ENCODE measurements at regions not wholly inside any gene's neighbourhood (a gene's known extent, or its start where the extent isn't known, plus 50 kb on each side); places are given as distances from the start of the nearest gene placed in this dataset.
"Not testable (repeated sequence)": the region's sequence is repeated elsewhere in the genome, so short reads cannot be mapped to it uniquely, and the experiment has no call there.

- Histone ChIP-seq H3K9ac (ENCODE audit: low read depth, low read length) (peak overlapping the region; percentile 84), H3K27ac (ENCODE audit: low read depth, low read length) (peak overlapping the region; percentile 100), H3K4me1 (ENCODE audit: control insufficient read depth, insufficient read depth, low read length) (peaks cover 37% of the 10 kb centered on the region), H3K4me3 (ENCODE audit: low read depth, low read length) (peak overlapping the region; percentile 28), H3K27me3 (ENCODE audit: control insufficient read depth, insufficient read depth, low read length) (no peaks in the 10 kb centered on the region), H3K9me3 (ENCODE audit: control insufficient read depth, insufficient read depth, low read length) (peaks cover 3% of the 10 kb centered on the region; the same call in 1 of the 2 replicates), H3K36me3 (ENCODE audit: control insufficient read depth, insufficient read depth, low read length) (no peaks in the 10 kb centered on the region)
Measured at GRCh38 chr2:146540271-146540932, 1304.4 kb upstream of the ACVR2A start.

GRCh38 chr2:146539739-146540138, 1305.1 kb upstream of the ACVR2A start:
- not testable (repeated sequence) for H3K9me3 ChIP-seq (ENCODE audit: control insufficient read depth, insufficient read depth, low read length); H3K27me3 ChIP-seq (ENCODE audit: control insufficient read depth, insufficient read depth, low read length); H3K4me3 ChIP-seq (ENCODE audit: low read depth, low read length); H3K36me3 ChIP-seq (ENCODE audit: control insufficient read depth, insufficient read depth, low read length)
- peak overlapping the region; percentile 74 for H3K9ac ChIP-seq (ENCODE audit: low read depth, low read length)
- peak overlapping the region; percentile 100 for H3K27ac ChIP-seq (ENCODE audit: low read depth, low read length)
- peaks cover 37% of the 10 kb centered on the region for H3K4me1 ChIP-seq (ENCODE audit: control insufficient read depth, insufficient read depth, low read length)

GRCh38 chr2:146537477-146537876, 1307.4 kb upstream of the ACVR2A start:
- H3K27me3 ChIP-seq (ENCODE audit: control insufficient read depth, insufficient read depth, low read length), result no peaks in the 10 kb centered on the region
- H3K36me3 ChIP-seq (ENCODE audit: control insufficient read depth, insufficient read depth, low read length), result no peaks in the 10 kb centered on the region
- H3K9me3 ChIP-seq (ENCODE audit: control insufficient read depth, insufficient read depth, low read length), result no peaks in the 10 kb centered on the region
- no peak overlapping the region for H3K4me3 ChIP-seq (ENCODE audit: low read depth, low read length)
- H3K9ac ChIP-seq (ENCODE audit: low read depth, low read length), result no peak overlapping the region
- H3K27ac ChIP-seq (ENCODE audit: low read depth, low read length), result no peak overlapping the region
- peaks cover 33% of the 10 kb centered on the region for H3K4me1 ChIP-seq (ENCODE audit: control insufficient read depth, insufficient read depth, low read length)

GRCh38 chr2:146532509-146533147, 1312.2 kb upstream of the ACVR2A start:
- Histone ChIP-seq H3K9me3 (ENCODE audit: control insufficient read depth, insufficient read depth, low read length) (no peaks in the 10 kb centered on the region), H3K4me3 (ENCODE audit: low read depth, low read length) (no peak overlapping the region), H3K36me3 (ENCODE audit: control insufficient read depth, insufficient read depth, low read length) (no peaks in the 10 kb centered on the region), H3K27ac (ENCODE audit: low read depth, low read length) (no peak overlapping the region), H3K27me3 (ENCODE audit: control insufficient read depth, insufficient read depth, low read length) (no peaks in the 10 kb centered on the region), H3K9ac (ENCODE audit: low read depth, low read length) (no peak overlapping the region), H3K4me1 (ENCODE audit: control insufficient read depth, insufficient read depth, low read length) (peaks cover 5% of the 10 kb centered on the region; the same call in 1 of the 2 replicates)

- Histone ChIP-seq H3K9me3 (ENCODE audit: control insufficient read depth, insufficient read depth, low read length) (no peaks in the 10 kb centered on the region), H3K4me3 (ENCODE audit: low read depth, low read length) (no peak overlapping the region), H3K9ac (ENCODE audit: low read depth, low read length) (no peak overlapping the region), H3K27ac (ENCODE audit: low read depth, low read length) (no peak overlapping the region), H3K4me1 (ENCODE audit: control insufficient read depth, insufficient read depth, low read length) (peaks cover 5% of the 10 kb centered on the region; the same call in 1 of the 2 replicates), H3K36me3 (ENCODE audit: control insufficient read depth, insufficient read depth, low read length) (no peaks in the 10 kb centered on the region), H3K27me3 (ENCODE audit: control insufficient read depth, insufficient read depth, low read length) (no peaks in the 10 kb centered on the region)
Measured at GRCh38 chr2:146532009-146532408, 1312.8 kb upstream of the ACVR2A start.

GRCh38 chr2:146530886-146531285, 1313.9 kb upstream of the ACVR2A start:
- no peaks in the 10 kb centered on the region for H3K36me3 ChIP-seq (ENCODE audit: control insufficient read depth, insufficient read depth, low read length)
- no peaks in the 10 kb centered on the region for H3K27me3 ChIP-seq (ENCODE audit: control insufficient read depth, insufficient read depth, low read length)
- no peak overlapping the region for H3K4me3 ChIP-seq (ENCODE audit: low read depth, low read length)
- H3K4me1 ChIP-seq (ENCODE audit: control insufficient read depth, insufficient read depth, low read length), result peaks cover 5% of the 10 kb centered on the region; the same call in 1 of the 2 replicates
- H3K9me3 ChIP-seq (ENCODE audit: control insufficient read depth, insufficient read depth, low read length), result 0 out of 2 replicates have a peak, but pooled peaks cover 2% of the 10 kb centered on the region
- H3K27ac ChIP-seq (ENCODE audit: low read depth, low read length), result no peak overlapping the region
- no peak overlapping the region for H3K9ac ChIP-seq (ENCODE audit: low read depth, low read length)

- Histone ChIP-seq H3K4me3 (ENCODE audit: low read depth, low read length) (no peak overlapping the region), H3K9ac (ENCODE audit: low read depth, low read length) (no peak overlapping the region), H3K27ac (ENCODE audit: low read depth, low read length) (no peak overlapping the region), H3K4me1 (ENCODE audit: control insufficient read depth, insufficient read depth, low read length) (peaks cover 11% of the 10 kb centered on the region), H3K27me3 (ENCODE audit: control insufficient read depth, insufficient read depth, low read length) (no peaks in the 10 kb centered on the region), H3K36me3 (ENCODE audit: control insufficient read depth, insufficient read depth, low read length) (no peaks in the 10 kb centered on the region), H3K9me3 (ENCODE audit: control insufficient read depth, insufficient read depth, low read length) (0 out of 2 replicates have a peak, but pooled peaks cover 2% of the 10 kb centered on the region)
Measured at GRCh38 chr2:146527166-146527565, 1317.7 kb upstream of the ACVR2A start.

- H3K36me3 ChIP-seq (ENCODE audit: control insufficient read depth, insufficient read depth, low read length), result no peaks in the 10 kb centered on the region
- H3K27ac ChIP-seq (ENCODE audit: low read depth, low read length), result no peak overlapping the region
- H3K27me3 ChIP-seq (ENCODE audit: control insufficient read depth, insufficient read depth, low read length), result no peaks in the 10 kb centered on the region
- H3K9ac ChIP-seq (ENCODE audit: low read depth, low read length), result no peak overlapping the region
- no peak overlapping the region for H3K4me3 ChIP-seq (ENCODE audit: low read depth, low read length)
- H3K9me3 ChIP-seq (ENCODE audit: control insufficient read depth, insufficient read depth, low read length), result 0 out of 2 replicates have a peak, but pooled peaks cover 2% of the 10 kb centered on the region
- peaks cover 11% of the 10 kb centered on the region for H3K4me1 ChIP-seq (ENCODE audit: control insufficient read depth, insufficient read depth, low read length)
Measured at GRCh38 chr2:146523196-146523595, 1321.6 kb upstream of the ACVR2A start.

- no peak overlapping the region for H3K27ac ChIP-seq (ENCODE audit: low read depth, low read length)
- no peaks in the 10 kb centered on the region for H3K4me1 ChIP-seq (ENCODE audit: control insufficient read depth, insufficient read depth, low read length)
- no peak overlapping the region for H3K4me3 ChIP-seq (ENCODE audit: low read depth, low read length)
Measured at GRCh38 chr2:146506851-146507250, 1338.0 kb upstream of the ACVR2A start.

GRCh38 chr2:146503366-146503765, 1341.5 kb upstream of the ACVR2A start:
- Histone ChIP-seq H3K9me3 (ENCODE audit: control insufficient read depth, insufficient read depth, low read length) (no peaks in the 10 kb centered on the region), H3K4me1 (ENCODE audit: control insufficient read depth, insufficient read depth, low read length) (peaks cover 10% of the 10 kb centered on the region; the same call in 1 of the 2 replicates), H3K27ac (ENCODE audit: low read depth, low read length) (no peak overlapping the region), H3K9ac (ENCODE audit: low read depth, low read length) (no peak overlapping the region), H3K4me3 (ENCODE audit: low read depth, low read length) (no peak overlapping the region), H3K27me3 (ENCODE audit: control insufficient read depth, insufficient read depth, low read length) (no peaks in the 10 kb centered on the region), H3K36me3 (ENCODE audit: control insufficient read depth, insufficient read depth, low read length) (no peaks in the 10 kb centered on the region)

More at GRCh38 chr2:146506851-146507250, 1338.0 kb upstream of the ACVR2A start:
- no peaks in the 10 kb centered on the region for H3K9me3 ChIP-seq (ENCODE audit: control insufficient read depth, insufficient read depth, low read length)
- no peaks in the 10 kb centered on the region for H3K27me3 ChIP-seq (ENCODE audit: control insufficient read depth, insufficient read depth, low read length)
- no peak overlapping the region for H3K9ac ChIP-seq (ENCODE audit: low read depth, low read length)
- H3K36me3 ChIP-seq (ENCODE audit: control insufficient read depth, insufficient read depth, low read length), result no peaks in the 10 kb centered on the region

- Histone ChIP-seq H3K4me1 (ENCODE audit: control insufficient read depth, insufficient read depth, low read length) (peaks cover 7% of the 10 kb centered on the region; the same call in 1 of the 2 replicates), H3K36me3 (ENCODE audit: control insufficient read depth, insufficient read depth, low read length) (no peaks in the 10 kb centered on the region), H3K9ac (ENCODE audit: low read depth, low read length) (no peak overlapping the region), H3K27me3 (ENCODE audit: control insufficient read depth, insufficient read depth, low read length) (no peaks in the 10 kb centered on the region), H3K4me3 (ENCODE audit: low read depth, low read length) (no peak overlapping the region), H3K9me3 (ENCODE audit: control insufficient read depth, insufficient read depth, low read length) (peaks cover 20% of the 10 kb centered on the region), H3K27ac (ENCODE audit: low read depth, low read length) (no peak overlapping the region)
Measured at GRCh38 chr2:146496248-146496647, 1348.6 kb upstream of the ACVR2A start.

Data from HUES48 (cell line).